Body of pancreas (tissue), 4 donors: ENCODE measurements at regions not wholly inside any gene's neighbourhood (a gene's known extent, or its start where the extent isn't known, plus 50 kb on each side); places are given as distances from the start of the nearest gene placed in this dataset.

ENCODE experiments used
- CTCF ChIP-seq, 7 experiments: fragments of 450-650 bp in 4 of 7; fragments of 200-600 bp in 3 of 7; sonication (generic) in 3 of 7; IDR thresholded peaks; one replicate each; pipeline ENCODE4 v1.5.1; 2016 to 2019; ENCODE audit warnings: antibody characterized with exemption in 7 of 7
- POLR2A ChIP-seq, 3 donors: fragments of 450-650 bp; IDR thresholded peaks; one replicate each; pipeline ENCODE4 v1.6.1; 2016; ENCODE audit warnings: antibody characterized with exemption in 3 of 3, mild to moderate bottlenecking in 2 of 3

- TF ChIP-seq POLR2A (IDR thresholded peaks at IDR 0.05) (no peak), CTCF (IDR thresholded peaks at IDR 0.05) (no peak)
These were observed 209.1 kb downstream of the OLFM4 start for GRCh38 chr13:53237696-53238095.
